DMS153 treated with DMSO at 0.1 percent for 48 hours (cell line): ENCODE measurements at regions not wholly inside any gene's neighbourhood (a gene's known extent, or its start where the extent isn't known, plus 50 kb on each side); places are given as distances from the start of the nearest gene placed in this dataset.
"Not testable (repeated sequence)": the region's sequence is repeated elsewhere in the genome, so short reads cannot be mapped to it uniquely, and the experiment has no call there.

ENCODE experiments used
- DNase-seq: peaks from one replicate; lab custom pipeline; 2025; ENCODE audit not compliant: unreplicated experiment; lab: John Stamatoyannopoulos, UW

DNA sequence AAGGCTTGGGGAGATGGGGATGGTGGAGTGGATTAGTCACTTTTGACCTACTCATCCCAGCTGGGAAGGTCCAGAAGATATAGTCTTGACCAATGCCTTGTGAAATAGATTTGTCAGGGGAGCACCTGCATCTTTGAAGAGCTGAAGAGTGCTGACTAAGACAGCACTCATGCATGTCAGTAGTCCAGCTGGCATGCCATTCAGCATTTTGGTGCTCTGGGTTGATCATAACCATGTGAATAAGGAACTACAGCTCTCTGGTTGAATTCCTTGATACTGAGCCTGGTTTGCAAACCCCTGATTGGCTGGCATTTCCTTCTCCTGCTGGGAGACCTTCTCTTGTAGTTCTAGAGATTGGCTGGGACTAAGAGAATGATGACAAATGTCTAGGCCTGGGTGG, 106.8 kb upstream of the ALX4 start:
- DNase-seq, result no peak

DNA sequence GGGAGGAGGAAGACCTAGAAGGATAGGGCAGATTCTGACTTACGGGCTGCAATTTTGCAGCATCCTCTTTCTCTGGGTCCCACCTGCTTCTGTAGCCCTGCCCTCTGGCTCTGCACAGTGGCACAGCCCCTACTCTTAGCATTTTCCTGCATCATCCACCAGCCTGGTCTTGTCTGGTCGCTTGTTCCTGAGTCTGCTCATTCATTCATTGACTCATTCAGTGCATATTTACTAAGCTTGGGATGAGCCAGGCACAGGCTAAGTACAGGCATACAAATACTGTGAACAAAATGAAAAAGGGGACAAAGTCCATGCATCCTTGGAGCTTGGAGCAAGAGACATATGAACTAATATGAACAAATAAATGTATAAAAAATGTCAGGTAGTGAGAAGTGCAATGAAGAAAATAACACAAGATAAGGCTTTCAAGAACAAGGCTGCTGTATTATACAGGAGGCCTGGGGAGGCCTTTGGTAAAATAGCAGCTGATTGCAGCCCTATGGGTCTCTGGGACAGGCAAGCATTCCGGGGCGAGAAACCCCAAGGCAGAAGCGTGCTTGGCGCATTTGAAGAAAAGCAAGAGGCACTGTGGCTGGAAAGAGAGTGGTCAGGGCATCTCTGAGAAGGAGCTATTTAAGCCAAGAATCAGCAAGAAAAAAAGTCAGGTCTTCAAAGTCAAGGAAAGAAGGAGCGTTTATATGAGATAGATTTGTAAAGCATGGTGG, 108.0 kb upstream of the ALX4 start:
- DNase-seq, result no peak

DNA sequence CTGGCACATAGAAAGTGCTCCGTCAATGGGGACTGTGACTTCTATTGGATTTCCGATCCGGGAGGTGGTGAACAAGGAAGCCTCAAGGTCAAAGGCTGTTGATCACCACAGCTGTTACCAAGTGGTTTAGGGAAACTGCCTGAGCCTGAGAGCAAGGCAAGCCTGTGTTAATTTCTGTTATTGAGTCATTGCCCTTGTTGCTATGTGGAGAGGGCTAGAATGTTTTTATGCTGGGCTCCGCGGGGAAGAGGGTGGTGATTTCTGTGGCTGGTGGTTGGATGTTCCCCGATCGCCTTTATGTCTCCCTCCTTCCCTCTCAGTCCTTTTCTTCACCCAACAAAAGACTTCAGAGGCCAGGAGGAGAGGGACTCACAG, 108.5 kb upstream of the ALX4 start:
- no peak for DNase-seq

DNA sequence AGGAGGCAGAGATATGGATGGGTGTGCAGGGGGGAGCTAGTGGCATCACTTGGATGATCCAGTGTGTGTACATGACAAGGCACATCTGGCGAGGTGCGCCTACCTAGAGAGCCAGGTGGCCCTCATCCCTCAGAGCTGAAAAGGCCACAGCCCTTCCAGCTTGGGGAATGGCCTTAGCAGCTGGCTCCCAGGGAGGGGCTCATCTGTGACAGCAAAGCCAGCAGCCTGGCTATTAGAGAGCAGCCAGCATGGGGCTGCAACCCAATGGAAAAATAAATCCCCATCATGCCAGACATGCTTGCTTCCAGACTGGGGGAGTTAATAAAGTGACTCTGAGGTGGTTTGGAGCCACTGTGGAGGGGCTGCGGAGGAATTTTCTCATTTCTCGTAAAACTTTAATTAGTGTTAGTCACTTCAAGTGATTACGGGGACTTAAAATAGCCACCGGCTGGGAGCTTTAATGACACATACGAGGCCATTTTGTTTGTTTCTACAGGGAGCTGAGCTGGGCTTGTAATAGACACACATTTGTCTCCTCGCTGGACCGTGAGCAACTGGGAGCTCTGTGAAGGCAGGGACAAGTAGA, 111.2 kb upstream of the ALX4 start:
- no peak for DNase-seq

DNA sequence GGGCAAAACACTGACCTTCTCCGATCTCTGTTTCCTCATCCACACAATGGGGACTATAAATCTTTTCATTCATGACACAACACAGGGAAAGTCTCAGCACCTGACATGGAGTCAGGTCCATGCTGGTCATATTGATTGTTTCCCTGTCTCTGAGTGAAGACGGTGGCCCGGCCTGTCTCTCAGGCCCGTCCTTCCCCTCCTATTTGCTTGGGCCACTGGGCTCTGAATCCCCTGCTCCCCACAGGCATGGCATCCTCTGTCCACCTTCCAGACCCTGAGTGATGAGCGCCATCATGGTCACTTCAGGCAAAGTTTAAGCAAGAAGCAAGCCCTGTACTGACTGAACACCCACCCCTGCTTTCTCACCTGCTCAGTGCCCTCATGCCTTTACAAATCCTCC, 113.3 kb upstream of the ALX4 start:
- no peak for DNase-seq

DNA sequence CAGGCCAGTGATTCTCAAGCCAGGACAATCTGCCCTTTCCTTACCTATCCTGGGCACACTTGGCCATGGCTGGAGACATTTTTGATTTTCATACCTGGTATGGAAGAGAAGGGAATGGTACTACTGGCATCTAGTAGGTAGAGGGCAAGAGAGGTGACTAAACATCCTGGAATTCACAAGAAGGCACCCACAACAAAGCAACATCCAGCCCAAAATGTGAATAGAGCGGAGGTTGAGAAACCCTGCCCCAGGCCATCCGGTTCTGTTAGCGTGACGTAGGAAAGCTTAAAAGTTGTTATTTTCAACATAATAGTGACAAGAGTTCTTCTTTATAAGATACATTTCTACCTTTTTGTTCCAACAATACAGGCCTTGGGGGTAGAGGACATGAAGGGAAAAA, 114.9 kb upstream of the ALX4 start:
- DNase-seq, result no peak

DNA sequence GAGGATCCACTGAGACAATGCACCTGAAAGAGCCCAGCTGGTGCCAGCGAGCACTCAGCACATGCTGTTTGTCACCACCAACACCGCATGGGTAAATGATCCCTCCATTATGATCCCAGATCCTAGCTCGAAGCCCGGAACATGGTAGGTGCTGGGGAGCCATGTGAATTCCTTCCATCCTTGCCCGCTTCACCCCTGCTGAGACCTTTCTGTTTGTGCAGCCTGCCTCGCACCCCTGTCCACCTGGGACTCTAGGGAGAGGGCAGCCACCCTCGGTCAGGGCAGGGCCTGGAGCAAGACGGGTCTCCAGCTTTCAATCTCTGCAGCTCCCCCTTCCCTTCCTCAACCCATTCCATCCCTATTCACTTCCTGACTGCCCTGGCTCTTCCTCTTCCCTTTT, 116.2 kb upstream of the ALX4 start:
- no peak for DNase-seq

DNA sequence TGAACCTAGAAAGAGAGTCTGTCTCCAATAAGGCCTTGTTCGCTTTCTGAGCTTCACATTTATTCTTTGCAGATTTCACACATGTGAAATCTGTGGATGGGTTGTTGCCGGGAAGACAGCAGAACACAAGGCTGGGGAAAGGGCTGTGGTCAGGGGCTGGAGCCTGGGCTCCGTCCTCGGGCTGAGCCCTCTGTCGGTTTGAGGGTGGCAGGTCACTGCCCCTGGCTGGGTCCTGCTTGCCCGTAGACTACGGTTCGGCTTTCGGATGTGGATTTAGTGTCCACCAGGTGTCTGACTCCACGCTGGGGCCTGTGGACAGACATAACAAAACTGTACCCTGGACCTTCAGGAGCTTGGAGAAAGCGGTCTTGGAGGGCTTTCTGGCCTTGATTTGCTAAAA, 117.0 kb upstream of the ALX4 start:
- no peak for DNase-seq

DNA sequence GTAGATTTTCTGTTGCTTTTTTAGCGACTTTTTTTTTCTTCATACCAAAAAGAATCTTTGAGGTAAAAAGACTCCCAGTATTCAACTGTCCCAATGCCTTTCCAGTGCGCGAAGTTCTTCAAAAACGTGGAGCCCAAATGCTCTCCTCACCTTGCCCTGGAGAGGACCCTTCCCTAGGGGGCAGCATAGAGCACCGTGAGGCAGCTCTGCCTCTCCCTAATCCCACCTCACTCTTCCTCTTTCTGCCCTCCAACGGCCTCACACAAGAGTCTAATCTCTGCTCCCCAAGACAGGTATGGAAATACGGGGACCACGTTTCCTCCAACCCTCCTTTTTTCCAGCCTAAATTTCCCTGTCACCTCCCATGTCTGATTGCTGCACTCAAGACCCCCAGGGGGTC, 117.5 kb upstream of the ALX4 start:
- DNase-seq, result no peak

DNA sequence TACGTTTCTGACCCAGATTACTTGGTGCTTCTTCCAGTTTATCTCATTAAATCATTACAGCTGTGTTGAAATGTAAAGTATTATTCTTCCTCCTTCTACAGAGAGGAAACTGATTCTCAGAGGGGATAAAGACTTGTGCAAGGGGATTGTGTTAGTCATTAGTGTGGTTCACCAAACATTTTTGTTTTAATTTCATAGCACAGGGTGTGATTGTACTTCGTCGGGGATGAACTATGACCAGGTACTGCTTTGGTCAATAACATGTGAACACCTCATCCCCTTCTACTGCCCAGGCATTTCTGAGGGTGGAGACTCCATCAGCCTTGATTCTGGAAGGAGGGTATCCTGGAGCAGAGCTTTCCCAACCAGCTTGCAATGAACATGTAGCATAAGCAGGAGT, 120.2 kb upstream of the ALX4 start:
- DNase-seq, result no peak

DNA sequence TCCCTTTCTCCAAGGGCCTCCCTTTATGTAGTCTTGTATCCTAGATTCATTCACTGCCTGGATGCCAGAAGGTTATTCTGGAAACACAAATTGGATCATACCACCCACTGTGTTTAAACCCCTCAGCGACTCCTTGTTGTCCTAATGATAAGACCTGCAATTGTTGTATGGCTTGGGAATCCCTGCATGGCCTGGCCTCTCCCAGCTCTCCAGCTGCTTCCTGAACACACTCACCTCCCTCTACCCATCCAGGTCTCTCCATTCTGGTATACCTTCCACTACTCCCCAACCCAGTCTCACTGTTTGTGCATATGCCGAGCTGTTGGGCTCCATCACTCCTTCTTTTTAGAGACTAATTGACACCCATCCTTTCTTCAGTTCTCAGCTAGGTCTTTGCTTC, 124.3 kb upstream of the ALX4 start:
- DNase-seq, result peak; percentile 90

DNA sequence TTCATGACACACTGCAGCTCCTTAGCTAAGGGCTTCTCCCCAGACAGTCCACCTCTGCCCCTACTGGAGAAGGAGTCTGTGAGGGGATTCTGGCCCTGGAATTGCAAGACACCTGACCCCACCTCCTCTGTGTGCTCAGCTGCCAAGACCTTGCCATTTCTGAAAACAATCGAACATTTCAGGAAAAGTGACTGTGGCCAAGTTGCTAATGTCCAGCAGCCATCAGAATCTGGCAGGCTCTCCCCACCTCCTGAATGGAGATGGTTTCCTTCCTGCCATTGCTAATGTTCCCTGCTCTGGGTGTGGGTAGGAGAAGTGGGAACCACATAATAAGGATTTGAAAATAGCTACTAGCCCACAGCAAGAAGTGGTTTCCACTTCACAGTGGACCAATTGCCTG, 127.2 kb upstream of the ALX4 start:
- DNase-seq, result no peak

DNA sequence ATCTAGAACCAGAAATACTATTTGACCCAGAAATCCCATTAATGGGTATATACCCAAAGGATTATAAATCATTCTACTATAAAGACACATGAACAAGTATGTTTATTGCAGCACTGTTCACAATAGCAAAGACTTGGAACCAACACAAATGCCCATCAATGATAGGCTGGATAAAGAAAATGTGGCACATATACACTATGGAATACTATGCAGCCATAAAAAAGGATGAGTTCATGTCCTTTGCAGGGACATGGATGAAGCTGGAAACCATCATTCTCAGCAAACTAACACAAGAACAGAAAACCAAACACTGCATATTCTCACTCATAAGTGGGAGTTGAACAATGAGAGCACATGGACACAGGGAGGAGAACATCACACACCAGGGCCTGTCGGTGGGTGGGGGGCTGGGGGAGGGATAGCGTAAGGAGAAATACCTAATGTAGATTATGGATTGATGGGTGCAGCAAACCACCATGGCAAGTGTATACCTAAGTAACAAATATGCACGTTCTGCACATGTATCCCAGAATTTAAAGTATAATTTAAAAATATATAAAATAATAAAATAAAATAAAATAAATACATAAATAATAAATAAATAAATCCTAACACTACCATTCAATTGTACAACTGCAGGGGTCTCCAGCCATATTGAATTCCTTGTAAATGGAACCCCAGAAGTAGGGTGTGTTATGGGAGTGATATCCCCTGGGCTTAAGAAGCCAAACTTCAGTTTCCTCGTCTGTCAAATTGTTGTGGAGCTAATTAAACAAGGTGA, 122.4 kb upstream of the CD82 start:
- not testable (repeated sequence) for DNase-seq

DNA sequence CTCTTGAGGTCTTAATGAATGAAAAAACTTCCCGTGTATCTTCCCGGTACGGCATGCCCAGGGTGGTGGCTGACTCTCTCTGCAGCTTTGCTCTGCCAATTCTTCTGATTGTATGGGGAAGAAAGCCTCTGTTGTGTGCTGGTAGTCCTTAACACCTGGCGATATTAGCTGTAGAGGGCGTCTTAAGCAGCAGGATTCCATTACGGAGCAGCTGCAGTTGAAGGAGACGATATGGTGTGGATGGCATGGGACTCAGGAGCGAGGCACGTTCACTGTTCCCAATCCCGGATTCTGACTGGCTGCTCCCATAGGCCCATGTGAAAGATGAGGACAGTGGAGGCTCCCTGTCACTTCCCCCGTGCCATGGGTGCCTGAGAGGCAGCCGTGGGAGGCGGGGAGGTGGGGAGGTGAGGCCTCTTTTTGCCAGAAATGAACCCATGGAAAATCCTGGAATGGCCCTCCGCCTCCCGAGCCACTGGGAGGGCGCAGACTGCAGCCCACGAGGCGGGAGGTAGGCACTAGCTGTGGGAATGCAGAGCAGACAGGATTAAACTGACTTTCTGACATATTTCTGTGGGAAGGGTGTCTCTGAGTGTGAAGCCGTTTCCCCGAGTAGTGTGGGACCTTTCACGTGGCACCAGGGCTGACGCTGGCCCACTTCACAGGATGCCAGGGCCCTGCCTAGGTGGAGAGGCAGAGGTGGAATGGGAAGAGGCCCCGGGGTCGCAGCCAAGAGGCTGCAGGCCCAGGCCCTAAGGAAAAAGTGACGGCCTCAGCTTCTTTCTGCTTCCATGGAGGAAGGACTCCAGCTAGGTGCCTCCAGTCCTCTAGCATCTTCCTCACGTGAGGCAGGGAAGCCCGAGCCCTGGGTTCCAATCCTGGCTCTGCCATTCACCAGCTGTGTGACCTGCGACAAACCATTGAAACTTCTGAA, 121.4 kb upstream of the CD82 start:
- DNase-seq, result no peak

DNA sequence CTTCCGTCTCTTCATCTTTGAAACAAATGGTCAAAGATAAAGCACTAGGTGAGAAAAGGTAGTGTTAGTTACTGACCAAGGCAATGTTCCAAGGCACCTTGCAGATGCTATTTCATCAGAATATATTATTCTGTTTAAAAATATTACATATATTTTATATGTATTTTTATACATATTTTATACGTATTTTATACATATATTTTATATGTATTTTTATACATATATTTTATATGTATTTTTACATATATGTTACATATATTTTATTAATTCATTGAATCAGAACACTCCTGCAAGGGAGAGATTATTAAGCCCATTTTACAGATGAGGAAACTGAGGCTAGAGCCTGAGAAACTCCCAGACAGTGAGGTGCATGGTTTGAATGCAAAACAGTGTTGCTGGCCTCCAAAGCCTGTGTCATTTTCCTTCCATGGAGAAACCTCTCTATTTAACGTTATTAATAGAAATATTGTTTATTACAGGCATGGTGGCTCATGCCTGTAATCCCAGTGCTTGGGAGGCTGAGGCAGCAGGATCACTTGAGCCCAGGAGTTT, 120.6 kb upstream of the CD82 start:
- no peak for DNase-seq

DNA sequence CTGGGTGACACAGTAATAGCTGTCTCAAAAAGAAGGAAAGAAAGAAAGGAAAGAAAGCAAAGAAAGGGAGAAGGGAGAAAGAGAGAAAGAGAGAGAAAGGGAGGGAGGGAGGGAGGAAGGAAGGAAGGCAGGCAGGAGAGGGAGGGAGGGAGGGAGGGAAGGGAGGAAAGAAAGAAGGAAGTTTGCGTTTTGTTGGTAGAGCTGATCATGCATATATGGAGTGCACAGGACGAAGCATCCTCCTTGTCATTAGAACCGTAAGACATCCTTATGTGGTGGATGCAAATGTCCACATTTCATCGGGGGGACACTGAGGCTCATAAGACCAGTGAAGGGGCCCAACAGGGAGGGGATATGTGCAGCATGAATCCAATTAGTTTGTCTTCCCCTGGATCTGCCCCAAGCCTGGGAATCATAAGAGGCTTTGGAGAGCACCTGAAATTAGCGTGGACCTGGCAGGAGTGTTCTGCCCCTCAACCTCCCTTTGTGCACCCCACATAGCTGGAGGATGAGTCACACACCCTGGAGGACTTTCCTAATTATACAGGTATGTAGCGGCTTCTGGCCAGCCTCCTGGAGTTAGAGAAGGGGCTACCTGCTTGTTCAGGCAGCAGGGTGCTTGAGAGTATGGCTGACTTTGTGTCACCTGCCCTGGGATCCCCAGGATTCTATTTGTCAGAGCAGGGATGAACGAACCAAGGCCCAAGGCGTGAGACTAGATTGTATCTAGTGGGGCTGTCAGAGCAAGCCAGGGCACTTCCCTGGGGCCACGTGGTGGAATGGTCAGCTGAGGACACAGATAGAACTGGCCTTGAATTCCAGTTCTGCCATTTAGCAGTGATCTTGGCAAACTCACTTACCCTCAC, 119.7 kb upstream of the CD82 start:
- DNase-seq, result no peak

DNA sequence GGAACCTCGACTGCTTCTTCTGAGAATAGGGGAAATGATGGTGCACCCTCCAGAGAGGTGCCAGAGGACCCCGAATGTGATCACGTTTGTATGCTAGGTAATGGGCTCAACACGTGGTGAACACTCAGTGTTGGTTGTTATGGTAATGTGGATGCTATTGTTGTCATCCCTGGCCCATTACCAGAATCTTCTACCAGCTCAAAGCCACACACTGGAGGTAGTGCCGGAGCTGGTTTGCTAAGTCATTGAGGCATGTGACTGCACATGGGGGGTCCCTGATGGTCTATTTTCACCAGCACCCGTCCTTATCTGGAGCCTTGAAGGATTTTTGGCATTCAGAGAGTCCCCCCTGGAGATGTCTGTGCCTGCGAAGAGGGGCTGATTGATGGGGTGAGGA, 119.1 kb upstream of the CD82 start:
- DNase-seq, result no peak

DNA sequence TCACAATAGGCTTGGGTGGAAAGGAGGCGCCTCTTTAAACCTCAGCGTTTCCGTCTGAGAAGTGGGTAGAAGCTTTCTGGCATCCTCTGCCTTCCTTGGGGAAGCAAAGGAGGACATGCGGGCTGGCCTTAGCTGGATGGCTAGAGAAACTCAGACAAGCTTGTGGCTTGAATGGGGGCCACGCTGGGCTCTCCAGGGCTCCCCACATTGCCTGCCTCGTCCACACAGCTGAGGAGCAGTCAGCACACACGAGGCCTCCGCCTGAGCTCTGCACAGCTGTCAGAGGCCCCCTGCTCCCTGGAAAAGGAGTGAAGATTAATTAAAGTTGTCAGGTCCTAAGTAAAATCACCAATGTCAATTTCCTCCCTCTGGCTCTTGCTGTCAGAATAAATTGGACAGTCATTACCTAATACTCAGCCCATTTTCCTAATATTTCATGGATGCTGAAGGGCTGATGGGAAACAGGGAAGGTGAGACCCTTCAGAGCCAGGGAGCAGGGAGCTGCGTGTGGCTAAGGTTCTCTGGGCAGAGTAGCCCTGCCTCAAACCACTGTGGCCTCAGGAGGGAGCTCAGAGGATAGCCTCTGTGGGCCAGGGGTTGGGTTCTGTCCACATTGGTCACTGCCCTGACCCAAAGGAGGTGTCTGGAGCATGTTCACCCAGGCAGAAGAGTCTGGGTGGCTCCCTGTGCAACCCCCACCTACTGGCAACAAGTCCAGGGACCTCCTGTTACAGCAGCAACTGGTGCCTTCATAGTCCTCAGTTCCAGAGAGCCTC, 118.3 kb upstream of the CD82 start:
- DNase-seq, result no peak

DNA sequence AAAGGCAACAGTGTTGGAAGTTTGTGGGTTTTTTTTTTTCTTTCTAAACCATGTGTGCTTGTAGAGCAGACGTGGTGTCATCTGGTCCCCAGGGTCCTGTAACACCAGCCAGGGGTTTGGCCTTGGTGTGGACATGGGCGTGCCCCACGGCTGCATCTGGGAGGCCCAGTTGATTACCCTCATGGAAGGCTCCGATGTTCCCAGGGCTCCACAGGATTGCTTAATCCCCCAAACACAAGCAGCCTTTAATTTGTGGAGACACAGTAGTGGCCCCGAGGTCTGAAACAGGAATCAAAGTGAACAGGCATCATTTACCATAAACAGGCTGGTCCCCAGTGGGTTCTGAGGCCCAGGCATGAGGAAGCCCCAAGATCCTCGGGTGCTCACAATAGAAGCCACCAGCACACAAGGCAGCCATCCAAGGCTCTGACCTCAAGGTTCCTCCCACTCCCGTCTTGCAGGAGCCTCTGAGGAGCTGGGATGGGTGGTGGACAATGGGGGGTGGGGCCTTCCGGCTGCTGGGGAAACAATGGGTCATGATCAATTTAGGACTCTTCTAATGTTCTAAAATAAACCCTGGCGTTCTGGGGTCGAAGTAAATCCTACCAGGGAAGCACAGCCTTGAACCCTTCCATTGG, 115.0 kb upstream of the CD82 start:
- no peak for DNase-seq
